Thymus (tissue), 11 donors: ENCODE measurements at regions not wholly inside any gene's neighbourhood (a gene's known extent, or its start where the extent isn't known, plus 50 kb on each side); places are given as distances from the start of the nearest gene placed in this dataset.

Experiments used
- DNase-seq, 9 donors: peaks; one replicate each; pipeline ENCODE4 v3.0.0-alpha.2; 2013; ENCODE audit warnings: low spot score in 9 of 9, low read depth in 6 of 9, missing footprints in 1 of 9
- H3K27ac ChIP-seq, 2 donors: one replicate each; pipeline ENCODE4 v1.5.1; 2013; ENCODE audit warnings: control low read depth in 1 of 2, low read depth in 1 of 2, low read length in 1 of 2, mild to moderate bottlenecking in 1 of 2, moderate library complexity in 1 of 2
- H3K27me3 ChIP-seq, 2 donors: one replicate each; pipeline ENCODE4 v1.5.1; 2013; ENCODE audit warnings: low read length in 1 of 2; ENCODE audit not compliant: control insufficient read depth in 2 of 2, insufficient read depth in 1 of 2
- H3K36me3 ChIP-seq, 2 donors: one replicate each; pipeline ENCODE4 v1.5.1; 2013; ENCODE audit warnings: low read length in 1 of 2, mild to moderate bottlenecking in 1 of 2, moderate library complexity in 1 of 2; ENCODE audit not compliant: control insufficient read depth in 2 of 2, insufficient read depth in 2 of 2
- H3K4me1 ChIP-seq, 2 donors: one replicate each; pipeline ENCODE4 v1.5.1; 2013; ENCODE audit warnings: low read length in 2 of 2; ENCODE audit not compliant: control insufficient read depth in 2 of 2, insufficient read depth in 2 of 2
- H3K4me3 ChIP-seq, 2 donors: one replicate each; pipeline ENCODE4 v1.5.1; 2013; ENCODE audit warnings: low read length in 2 of 2, control low read depth in 1 of 2, mild to moderate bottlenecking in 1 of 2
- H3K9me3 ChIP-seq, 2 donors: one replicate each; pipeline ENCODE4 v1.5.1; 2013; ENCODE audit warnings: low read length in 1 of 2, mild to moderate bottlenecking in 1 of 2; ENCODE audit not compliant: control insufficient read depth in 2 of 2, insufficient read depth in 1 of 2
- WGBS: extraction: QIAGEN DNeasy Blood & Tissue Kit; methylation state at CpG from one replicate; pipeline ENCODE4 v1.1.7; 2013; 5-methylcytosine and 5-hydroxymethylcytosine counted together
- donor health status: healthy.

GRCh38 chr1:8136766-8137165 lies 110.7 kb upstream of the ERRFI1 start:
- peaks cover 2 to 28% of the 10 kb centered on the region in 2 donors for H3K27me3 ChIP-seq
- H3K27ac ChIP-seq, result no peak overlapping the region
- H3K4me1 ChIP-seq, result no peaks in the 10 kb centered on the region
- DNase-seq, result no peak
- WGBS, result 90% methylated on average over 5 of the region's 5 CpGs
- no peak overlapping the region for H3K4me3 ChIP-seq
- H3K9me3 ChIP-seq, result no peaks in the 10 kb centered on the region
- no peaks in the 10 kb centered on the region for H3K36me3 ChIP-seq

DNA sequence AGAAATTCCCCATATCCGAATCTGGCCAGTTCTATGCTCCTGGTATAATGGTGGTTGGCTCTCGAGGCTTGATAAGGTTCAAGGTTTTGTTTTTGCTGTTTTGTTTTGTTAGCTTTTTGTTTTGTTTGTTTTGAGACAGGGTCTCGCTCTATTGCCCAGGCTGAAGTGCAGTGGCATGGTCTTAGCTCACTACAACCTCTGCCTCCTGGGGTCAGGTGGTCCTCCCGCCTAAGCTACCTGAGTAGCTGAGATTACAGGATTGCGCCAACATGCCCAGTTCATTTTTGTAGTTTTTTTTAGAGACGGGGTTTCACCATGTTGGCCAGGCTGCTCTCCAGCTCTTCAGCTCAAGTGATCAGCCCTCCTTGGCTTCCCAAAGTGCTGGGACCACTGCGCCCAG lies 109.1 kb upstream of the ERRFI1 start:
- Histone ChIP-seq H3K27me3 (peaks cover 2 to 28% of the 10 kb centered on the region in 2 donors), H3K4me1 (no peaks in the 10 kb centered on the region), H3K27ac (no peak overlapping the region), H3K4me3 (no peak overlapping the region), H3K9me3 (no peaks in the 10 kb centered on the region), H3K36me3 (no peaks in the 10 kb centered on the region)
- 87% methylated on average over 7 of the region's 7 CpGs for WGBS
- no peak for DNase-seq

- DNase-seq, result no peak
- Histone ChIP-seq H3K9me3 (no peaks in the 10 kb centered on the region), H3K27ac (no peak overlapping the region), H3K27me3 (peaks cover 2 to 26% of the 10 kb centered on the region in 2 donors), H3K4me3 (no peak overlapping the region), H3K36me3 (no peaks in the 10 kb centered on the region), H3K4me1 (no peaks in the 10 kb centered on the region)
- 88% methylated on average over 14 of the region's 14 CpGs for WGBS
Observed at GRCh38 chr1:8134546-8135235, 108.6 kb upstream of the ERRFI1 start.

DNA sequence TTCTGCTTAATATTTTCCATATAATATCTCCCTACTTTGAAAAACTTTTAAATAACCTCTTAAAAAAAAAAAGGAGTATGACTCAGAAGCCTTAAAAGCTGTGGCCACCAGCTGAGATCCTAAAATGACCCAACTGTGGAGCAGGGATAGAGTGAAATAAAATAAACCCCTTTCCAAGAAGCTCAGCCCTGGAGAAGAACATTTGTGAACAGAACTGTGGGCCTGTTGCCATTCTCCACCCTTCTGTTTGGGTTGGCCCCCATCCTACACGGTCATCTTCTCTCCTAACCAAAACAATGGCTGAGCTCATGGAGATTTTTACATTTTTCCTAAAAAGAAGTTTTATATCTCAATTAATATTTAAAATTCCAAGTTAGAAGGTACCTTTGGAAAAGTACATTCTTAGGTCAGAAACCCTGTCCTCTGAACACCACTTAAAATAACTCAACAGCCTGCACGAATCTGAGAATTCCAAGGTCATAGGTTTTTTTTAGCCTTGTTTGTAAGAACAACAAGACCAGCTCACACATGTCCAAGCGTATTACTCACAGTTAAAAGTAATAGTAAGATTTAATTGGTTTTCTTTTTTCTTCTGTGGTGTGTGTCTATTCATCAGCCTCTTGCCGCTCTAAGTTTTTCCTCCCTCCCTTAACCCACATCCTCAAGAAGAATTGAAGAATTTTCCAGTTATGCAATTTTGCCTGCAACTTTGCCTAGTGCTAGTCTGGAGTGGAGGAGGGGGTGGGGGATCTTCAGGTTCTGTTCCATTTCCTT lies 107.7 kb upstream of the ERRFI1 start:
- 80% methylated on average over 4 of the region's 4 CpGs for WGBS
- no peak for DNase-seq
- H3K27ac ChIP-seq, result no peak overlapping the region
- H3K9me3 ChIP-seq, result no peaks in the 10 kb centered on the region
- no peaks in the 10 kb centered on the region for H3K36me3 ChIP-seq
- H3K4me3 ChIP-seq, result no peak overlapping the region
- no peaks in the 10 kb centered on the region for H3K4me1 ChIP-seq
- peaks cover 2 to 26% of the 10 kb centered on the region in 2 donors for H3K27me3 ChIP-seq

DNA sequence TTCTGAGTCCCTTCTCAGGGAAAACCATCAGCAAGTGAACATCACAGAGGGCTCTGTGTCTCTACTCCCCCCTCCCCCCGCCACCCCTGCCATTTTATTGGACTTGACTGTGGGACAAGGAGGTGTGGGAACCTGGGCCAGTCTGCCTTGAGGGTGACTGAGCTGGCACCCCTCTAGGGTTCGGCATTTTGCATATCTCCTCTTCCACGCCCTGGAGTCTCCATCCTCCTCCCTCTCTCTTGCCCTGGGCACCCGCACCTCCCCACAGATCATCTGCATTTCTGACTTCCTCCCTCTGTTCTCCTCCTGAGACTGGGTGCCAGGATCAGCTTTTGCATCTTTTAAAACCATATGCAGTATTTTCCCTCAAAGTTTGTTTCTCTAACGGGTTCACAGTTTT lies 107.1 kb upstream of the ERRFI1 start:
- 74% methylated on average over 5 of the region's 5 CpGs for WGBS
- Histone ChIP-seq H3K27me3 (peaks cover 2 to 20% of the 10 kb centered on the region in 2 donors), H3K27ac (peak overlapping the region in 1 of 2 donors; percentile 46), H3K9me3 (no peaks in the 10 kb centered on the region), H3K4me3 (no peak overlapping the region), H3K36me3 (no peaks in the 10 kb centered on the region), H3K4me1 (no peaks in the 10 kb centered on the region)
- no peak for DNase-seq

GRCh38 chr1:8127171-8127641 lies 101.1 kb upstream of the ERRFI1 start:
- DNase-seq, result no peak
- no peak overlapping the region for H3K4me3 ChIP-seq
- H3K27me3 ChIP-seq, result peaks cover 0 to 6% of the 10 kb centered on the region in 2 donors
- no peaks in the 10 kb centered on the region for H3K36me3 ChIP-seq
- WGBS, result 52% methylated on average over 3 of the region's 3 CpGs
- H3K4me1 ChIP-seq, result no peaks in the 10 kb centered on the region
- H3K9me3 ChIP-seq, result peaks cover 2 to 5% of the 10 kb centered on the region in 2 donors
- peak overlapping the region in 1 of 2 donors; percentile 64 for H3K27ac ChIP-seq

GRCh38 chr1:8122477-8123407 lies 96.6 kb upstream of the ERRFI1 start:
- DNase-seq, result no peak

DNA sequence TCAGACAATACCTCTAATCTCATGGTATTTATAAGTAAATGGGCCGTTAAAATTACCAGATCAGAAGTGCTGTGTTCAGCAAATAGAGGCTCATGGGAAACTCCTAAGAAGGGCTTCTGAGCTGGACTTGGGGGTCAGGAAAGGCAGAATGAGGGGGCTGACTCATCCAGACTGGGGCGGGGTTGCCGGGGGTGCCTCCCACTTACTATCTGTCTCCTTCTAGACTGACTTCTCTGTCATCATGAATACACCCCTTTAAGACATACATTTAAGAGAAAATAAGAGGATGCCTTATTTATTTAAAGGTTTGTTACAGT lies 96.0 kb upstream of the ERRFI1 start:
- H3K9me3 ChIP-seq, result peaks cover 2 to 5% of the 10 kb centered on the region in 2 donors
- WGBS, result 96% methylated on average over 3 of the region's 3 CpGs
- no peak overlapping the region for H3K4me3 ChIP-seq
- H3K4me1 ChIP-seq, result no peaks in the 10 kb centered on the region
- no peaks in the 10 kb centered on the region for H3K36me3 ChIP-seq
- no peak overlapping the region for H3K27ac ChIP-seq
- H3K27me3 ChIP-seq, result peaks cover 0 to 28% of the 10 kb centered on the region in 2 donors
- no peak for DNase-seq

More at GRCh38 chr1:8122477-8123407, 96.6 kb upstream of the ERRFI1 start:
- Histone ChIP-seq H3K36me3 (no peaks in the 10 kb centered on the region), H3K27ac (no peak overlapping the region), H3K4me3 (no peak overlapping the region), H3K4me1 (no peaks in the 10 kb centered on the region), H3K27me3 (peaks cover 0 to 28% of the 10 kb centered on the region in 2 donors), H3K9me3 (peaks cover 2 to 5% of the 10 kb centered on the region in 2 donors)
- 93% methylated on average over 15 of the region's 15 CpGs for WGBS
